ENCODE measurements at regions not wholly inside any gene's neighbourhood (a gene's known extent, or its start where the extent isn't known, plus 50 kb on each side); places are given as distances from the start of the nearest gene placed in this dataset.

DNA sequence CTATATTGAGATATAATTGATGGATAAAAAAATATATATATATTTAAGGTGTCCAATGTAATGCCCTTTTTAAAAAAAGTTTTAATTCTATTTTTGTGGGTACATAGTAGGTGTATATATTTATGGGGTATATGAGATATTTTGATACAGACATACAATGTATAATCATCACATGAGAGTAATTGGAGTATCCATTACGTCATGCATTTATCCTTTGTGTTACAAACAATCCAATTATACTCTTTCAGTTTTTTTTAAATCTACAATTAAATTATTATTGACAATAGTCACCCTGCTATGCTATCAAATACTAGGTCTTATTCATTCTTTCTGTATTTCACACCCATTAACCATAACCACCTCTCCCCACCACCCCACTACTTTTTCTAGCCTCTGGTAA, 66.3 kb upstream of the DIPK2B start:
- no TSS peak for BruUV-seq (replicated peaks)
- FAIRE-seq (no peak), ATAC-seq (no peak)

More for the DNA sequence above, 66.3 kb upstream of the DIPK2B start:
- WGBS (ENCODE audit: insufficient coverage, low coverage, missing lambda C conversion rate) = 0% methylated on average over 1 of the region's 1 CpG
- in situ Hi-C loops (cut with MboI) = no loop called here
- Histone ChIP-seq H3K36me3 (ENCODE audit: control insufficient read depth, insufficient read depth, low read length) (no peaks in the 10 kb centered on the region), H3K9me1 (ENCODE audit: control insufficient read depth, insufficient read depth, low read length) (no peaks in the 10 kb centered on the region), H3K4me2 (ENCODE audit: insufficient read depth, low read length) (no peak overlapping the region), H3K9ac (ENCODE audit: insufficient read depth in 1 of 2, low read depth in 2 of 2, low read length in 2 of 2) (no peak overlapping the region), H2AFZ (ENCODE audit: low read depth, low read length) (no peak overlapping the region), H4K20me1 (replicated peaks; ENCODE audit: control insufficient read depth, insufficient read depth, low read length) (no peaks in the 10 kb centered on the region), H3K79me2 (ENCODE audit: control insufficient read depth, insufficient read depth, low read length) (no peaks in the 10 kb centered on the region), H3K27me3 (ENCODE audit: control insufficient read depth in 2 of 2, insufficient read depth in 2 of 2, low read length in 2 of 2) (no peaks in the 10 kb centered on the region), H3K4me1 (replicated peaks in 1 of 2; ENCODE audit: control insufficient read depth in 2 of 2, insufficient read depth in 2 of 2, low read length in 2 of 2) (no peaks in the 10 kb centered on the region), H3K27ac (ENCODE audit: extremely low read depth, low read depth, low read length) (no peak overlapping the region), H3K9me3 (replicated peaks; ENCODE audit: control insufficient read depth, insufficient read depth, low read depth, low read length) (no peaks in the 10 kb centered on the region), H3K4me3 (no peak overlapping the region)
- intact Hi-C loops (cut with micrococcal nuclease) = no loop called here
- ChIA-PET CTCF (ENCODE audit: low intra/inter-chr PET ratio) (no interaction called here), POLR2A (no interaction called here)
- TF ChIP-seq, protein P1, sequence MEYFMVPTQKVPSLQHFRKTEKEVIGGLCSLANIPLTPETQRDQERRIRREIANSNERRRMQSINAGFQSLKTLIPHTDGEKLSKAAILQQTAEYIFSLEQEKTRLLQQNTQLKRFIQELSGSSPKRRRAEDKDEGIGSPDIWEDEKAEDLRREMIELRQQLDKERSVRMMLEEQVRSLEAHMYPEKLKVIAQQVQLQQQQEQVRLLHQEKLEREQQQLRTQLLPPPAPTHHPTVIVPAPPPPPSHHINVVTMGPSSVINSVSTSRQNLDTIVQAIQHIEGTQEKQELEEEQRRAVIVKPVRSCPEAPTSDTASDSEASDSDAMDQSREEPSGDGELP (CRISPR knock-in tag; IDR thresholded peaks at IDR 0.05; ENCODE audit: borderline replicate concordance) = no peak
- TF ChIP-seq, protein P2, sequence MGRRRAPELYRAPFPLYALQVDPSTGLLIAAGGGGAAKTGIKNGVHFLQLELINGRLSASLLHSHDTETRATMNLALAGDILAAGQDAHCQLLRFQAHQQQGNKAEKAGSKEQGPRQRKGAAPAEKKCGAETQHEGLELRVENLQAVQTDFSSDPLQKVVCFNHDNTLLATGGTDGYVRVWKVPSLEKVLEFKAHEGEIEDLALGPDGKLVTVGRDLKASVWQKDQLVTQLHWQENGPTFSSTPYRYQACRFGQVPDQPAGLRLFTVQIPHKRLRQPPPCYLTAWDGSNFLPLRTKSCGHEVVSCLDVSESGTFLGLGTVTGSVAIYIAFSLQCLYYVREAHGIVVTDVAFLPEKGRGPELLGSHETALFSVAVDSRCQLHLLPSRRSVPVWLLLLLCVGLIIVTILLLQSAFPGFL (CRISPR knock-in tag; IDR thresholded peaks at IDR 0.05) = no peak
- TF ChIP-seq NFIC (IDR thresholded peaks at IDR 0.05) (no peak), NR1H2 (CRISPR knock-in tag; IDR thresholded peaks at IDR 0.05) (no peak), HNRNPK (IDR thresholded peaks at IDR 0.05; ENCODE audit: low read depth, low read length, poor library complexity, severe bottlenecking) (no peak), GATAD2B (IDR thresholded peaks at IDR 0.05; ENCODE audit: borderline replicate concordance) (no peak), FOSL1 (tag; conservative IDR thresholded peaks at IDR 0.05) (no peak), NKRF (IDR thresholded peaks at IDR 0.05; ENCODE audit: borderline replicate concordance) (no peak), DACH1 (IDR thresholded peaks at IDR 0.05; ENCODE audit: partially characterized antibody) (no peak), SFPQ (IDR thresholded peaks at IDR 0.05; ENCODE audit: low read depth, low read length) (no peak)
- no peak for DNase-seq (ENCODE audit: extremely low read depth in 1 of 4, low spot score in 3 of 4)
